ENCODE measurements at regions not wholly inside any gene's neighbourhood (a gene's known extent, or its start where the extent isn't known, plus 50 kb on each side); places are given as distances from the start of the nearest gene placed in this dataset.

DNA sequence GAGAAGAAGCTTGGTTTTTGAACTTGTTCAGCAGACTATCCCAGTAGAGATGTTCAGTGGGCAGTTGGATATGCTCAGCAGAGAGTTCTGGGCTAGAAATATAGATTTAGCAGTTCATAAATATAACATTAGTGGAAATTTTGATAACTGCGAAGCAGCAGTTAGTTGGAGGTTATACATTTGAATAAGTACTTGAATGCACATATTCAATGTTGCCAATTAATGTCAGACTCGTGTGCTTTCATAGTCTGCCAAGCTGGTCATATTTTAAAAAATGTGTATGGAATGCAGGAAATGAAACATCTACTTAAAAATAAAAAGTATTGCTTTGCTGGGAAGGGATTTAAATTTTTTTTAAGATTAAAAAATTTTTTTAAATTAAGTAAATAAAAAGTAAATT, 92.5 kb upstream of the E2F3 start:
- H3K36me3 ChIP-seq (replicated peaks; ENCODE audit: insufficient read depth, low read depth), result no peaks in the 10 kb centered on the region
- TF ChIP-seq EZH2 (IDR thresholded peaks at IDR 0.05; ENCODE audit: borderline replicate concordance), result no peak
- TF ChIP-seq EZH2phosphoT487 (IDR thresholded peaks at IDR 0.05; ENCODE audit: low read depth, severe bottlenecking, unreplicated experiment), result no peak
- TF ChIP-seq, protein P1, sequence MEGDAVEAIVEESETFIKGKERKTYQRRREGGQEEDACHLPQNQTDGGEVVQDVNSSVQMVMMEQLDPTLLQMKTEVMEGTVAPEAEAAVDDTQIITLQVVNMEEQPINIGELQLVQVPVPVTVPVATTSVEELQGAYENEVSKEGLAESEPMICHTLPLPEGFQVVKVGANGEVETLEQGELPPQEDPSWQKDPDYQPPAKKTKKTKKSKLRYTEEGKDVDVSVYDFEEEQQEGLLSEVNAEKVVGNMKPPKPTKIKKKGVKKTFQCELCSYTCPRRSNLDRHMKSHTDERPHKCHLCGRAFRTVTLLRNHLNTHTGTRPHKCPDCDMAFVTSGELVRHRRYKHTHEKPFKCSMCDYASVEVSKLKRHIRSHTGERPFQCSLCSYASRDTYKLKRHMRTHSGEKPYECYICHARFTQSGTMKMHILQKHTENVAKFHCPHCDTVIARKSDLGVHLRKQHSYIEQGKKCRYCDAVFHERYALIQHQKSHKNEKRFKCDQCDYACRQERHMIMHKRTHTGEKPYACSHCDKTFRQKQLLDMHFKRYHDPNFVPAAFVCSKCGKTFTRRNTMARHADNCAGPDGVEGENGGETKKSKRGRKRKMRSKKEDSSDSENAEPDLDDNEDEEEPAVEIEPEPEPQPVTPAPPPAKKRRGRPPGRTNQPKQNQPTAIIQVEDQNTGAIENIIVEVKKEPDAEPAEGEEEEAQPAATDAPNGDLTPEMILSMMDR (IDR thresholded peaks at IDR 0.05; ENCODE audit: poor library complexity), result no peak
- WGBS (ENCODE audit: low lambda C conversion rate, missing lambda C conversion rate), result 84% methylated on average over 2 of the region's 2 CpGs

DNA sequence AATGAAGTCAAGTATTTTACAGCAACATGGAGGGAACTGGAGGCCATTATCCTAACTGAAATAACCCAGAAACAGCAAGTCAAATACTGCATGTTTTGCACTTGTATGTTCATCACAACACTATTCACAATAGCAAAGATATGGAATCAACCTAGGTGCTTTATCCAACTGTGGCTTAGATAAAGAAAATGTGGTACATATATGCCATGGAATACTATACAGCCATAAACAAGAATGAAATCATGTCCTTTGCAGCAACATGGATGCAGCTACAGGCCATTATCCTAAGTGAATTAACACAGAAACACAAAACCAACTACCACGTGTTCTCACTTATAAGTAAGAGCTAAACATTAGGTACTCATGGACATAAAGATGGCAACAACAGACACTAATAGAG, 91.5 kb upstream of the E2F3 start:
- H3K36me3 ChIP-seq (replicated peaks; ENCODE audit: insufficient read depth, low read depth), result no peaks in the 10 kb centered on the region
- no peak for TF ChIP-seq EZH2phosphoT487 (IDR thresholded peaks at IDR 0.05; ENCODE audit: low read depth, severe bottlenecking, unreplicated experiment)
- TF ChIP-seq, protein P1 (IDR thresholded peaks at IDR 0.05; ENCODE audit: poor library complexity), result no peak
- no peak for TF ChIP-seq EZH2 (IDR thresholded peaks at IDR 0.05; ENCODE audit: borderline replicate concordance)
- no peak overlapping the region for H3K27ac ChIP-seq
- no peaks in the 10 kb centered on the region for H3K9me3 ChIP-seq (ENCODE audit: low read depth)
- 85% methylated on average over 1 of the region's 1 CpG for WGBS (ENCODE audit: low lambda C conversion rate, missing lambda C conversion rate)
- no peak overlapping the region for H3K4me3 ChIP-seq
- DNase-seq (ENCODE audit: low spot score), result no peak
- no peaks in the 10 kb centered on the region for H3K4me1 ChIP-seq (ENCODE audit: insufficient read depth)
- no peaks in the 10 kb centered on the region for H4K20me1 ChIP-seq (ENCODE audit: insufficient read depth, poor library complexity, severe bottlenecking)
- no peaks in the 10 kb centered on the region for H3K9me2 ChIP-seq (replicated peaks; ENCODE audit: insufficient read depth)
- no peak overlapping the region for H2AFZ ChIP-seq
- H3K79me2 ChIP-seq, result no peaks in the 10 kb centered on the region
- no peak overlapping the region for H3K4me2 ChIP-seq
- no peaks in the 10 kb centered on the region for H3K27me3 ChIP-seq

More for the DNA sequence above, 92.5 kb upstream of the E2F3 start:
- Histone ChIP-seq H3K9me2 (replicated peaks; ENCODE audit: insufficient read depth) (no peaks in the 10 kb centered on the region), H3K9me3 (ENCODE audit: low read depth) (no peaks in the 10 kb centered on the region), H2AFZ (no peak overlapping the region), H3K27me3 (no peaks in the 10 kb centered on the region), H3K79me2 (no peaks in the 10 kb centered on the region), H3K4me1 (ENCODE audit: insufficient read depth) (no peaks in the 10 kb centered on the region), H3K4me2 (no peak overlapping the region), H3K27ac (no peak overlapping the region), H3K4me3 (no peak overlapping the region), H4K20me1 (ENCODE audit: insufficient read depth, poor library complexity, severe bottlenecking) (no peaks in the 10 kb centered on the region)
- DNase-seq (ENCODE audit: low spot score), result no peak

DNA sequence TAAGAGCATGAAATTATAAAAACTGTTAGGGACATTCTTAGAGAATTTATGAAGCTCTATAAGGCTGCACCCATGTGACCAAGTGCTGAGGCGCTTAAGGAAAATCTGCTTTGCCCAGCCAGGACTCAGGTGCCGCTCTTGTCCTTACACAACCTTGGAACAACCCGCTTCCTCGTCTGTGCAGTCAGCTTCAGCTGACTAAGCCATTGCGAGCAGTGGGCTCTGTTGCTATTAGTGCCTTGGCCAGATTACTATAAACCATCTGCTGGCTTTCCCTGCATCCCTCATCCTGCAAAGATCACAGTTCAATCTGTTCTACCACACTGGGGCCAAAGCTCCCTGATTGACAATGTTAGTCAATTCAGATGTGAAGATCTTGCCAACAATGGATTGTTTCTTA, 89.1 kb upstream of the E2F3 start:
- H2AFZ ChIP-seq, result no peak overlapping the region
- H3K4me3 ChIP-seq, result no peak overlapping the region
- no peaks in the 10 kb centered on the region for H3K36me3 ChIP-seq (replicated peaks; ENCODE audit: insufficient read depth, low read depth)
- TF ChIP-seq, protein P1 (IDR thresholded peaks at IDR 0.05; ENCODE audit: poor library complexity), result no peak
- TF ChIP-seq EZH2 (IDR thresholded peaks at IDR 0.05; ENCODE audit: borderline replicate concordance) (no peak), EZH2phosphoT487 (IDR thresholded peaks at IDR 0.05; ENCODE audit: low read depth, severe bottlenecking, unreplicated experiment) (no peak)
- 88% methylated on average over 5 of the region's 5 CpGs for WGBS (ENCODE audit: low lambda C conversion rate, missing lambda C conversion rate)
- H3K9me3 ChIP-seq (ENCODE audit: low read depth), result no peaks in the 10 kb centered on the region
- no peak for DNase-seq (ENCODE audit: low spot score)
- H3K9me2 ChIP-seq (replicated peaks; ENCODE audit: insufficient read depth), result no peaks in the 10 kb centered on the region
- no peaks in the 10 kb centered on the region for H3K27me3 ChIP-seq
- H3K27ac ChIP-seq, result no peak overlapping the region
- no peaks in the 10 kb centered on the region for H3K79me2 ChIP-seq
- H4K20me1 ChIP-seq (ENCODE audit: insufficient read depth, poor library complexity, severe bottlenecking), result no peaks in the 10 kb centered on the region
- no peak overlapping the region for H3K4me2 ChIP-seq
- no peaks in the 10 kb centered on the region for H3K4me1 ChIP-seq (ENCODE audit: insufficient read depth)

DNA sequence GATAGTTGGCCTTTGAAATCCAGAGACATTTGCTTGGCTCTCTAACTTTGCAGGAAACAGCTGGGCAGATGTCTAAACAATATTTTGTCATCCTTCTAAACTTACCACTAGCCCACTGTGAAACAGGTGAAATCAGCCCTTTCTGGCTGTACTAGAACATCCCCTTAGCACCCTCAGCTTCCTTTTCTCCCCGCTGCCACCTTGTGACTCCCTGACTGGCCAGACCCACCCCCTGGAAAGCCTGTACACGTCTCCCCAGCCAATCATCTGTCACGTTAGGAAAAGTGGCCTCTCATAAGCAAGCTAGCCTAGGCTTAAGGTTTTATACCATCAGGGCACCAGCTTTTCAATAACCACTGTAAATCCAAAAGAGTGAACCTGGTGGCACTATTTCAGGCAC, 88.6 kb upstream of the E2F3 start:
- Histone ChIP-seq H3K9me3 (ENCODE audit: low read depth) (no peaks in the 10 kb centered on the region), H3K4me1 (ENCODE audit: insufficient read depth) (no peaks in the 10 kb centered on the region), H3K79me2 (no peaks in the 10 kb centered on the region), H3K36me3 (replicated peaks; ENCODE audit: insufficient read depth, low read depth) (no peaks in the 10 kb centered on the region), H3K27me3 (no peaks in the 10 kb centered on the region), H4K20me1 (ENCODE audit: insufficient read depth, poor library complexity, severe bottlenecking) (no peaks in the 10 kb centered on the region), H3K4me3 (no peak overlapping the region), H2AFZ (no peak overlapping the region), H3K4me2 (no peak overlapping the region), H3K9me2 (replicated peaks; ENCODE audit: insufficient read depth) (no peaks in the 10 kb centered on the region), H3K27ac (no peak overlapping the region)
- 54% methylated on average over 3 of the region's 3 CpGs for WGBS (ENCODE audit: low lambda C conversion rate, missing lambda C conversion rate)
- no peak for DNase-seq (ENCODE audit: low spot score)
- no peak for TF ChIP-seq EZH2phosphoT487 (IDR thresholded peaks at IDR 0.05; ENCODE audit: low read depth, severe bottlenecking, unreplicated experiment)
- TF ChIP-seq, protein P1 (IDR thresholded peaks at IDR 0.05; ENCODE audit: poor library complexity), result no peak
- TF ChIP-seq EZH2 (IDR thresholded peaks at IDR 0.05; ENCODE audit: borderline replicate concordance), result no peak

Data from hepatocyte (in vitro differentiated cells).